Ovary (tissue), 7 donors: ENCODE measurements at regions not wholly inside any gene's neighbourhood (a gene's known extent, or its start where the extent isn't known, plus 50 kb on each side); places are given as distances from the start of the nearest gene placed in this dataset.

Experiments
- DNase-seq, 5 donors: peaks; one replicate each; pipeline ENCODE4 v3.0.0-alpha.2; 2019 to 2020
- H3K27ac ChIP-seq, 2 donors: fragments of 200-600 bp; one replicate each; pipeline versions ENCODE4 v1.5.1 to v1.8.0; 2019 to 2022
- H3K27me3 ChIP-seq: fragments of 200-600 bp; one replicate; pipeline ENCODE4 v1.8.0; 2022
- H3K36me3 ChIP-seq: fragments of 200-600 bp; sonication (generic); one replicate; pipeline ENCODE4 v1.5.1; 2019
- H3K4me1 ChIP-seq: one replicate; pipeline ENCODE4 v1.8.1; 2013; ENCODE audit warnings: mild to moderate bottlenecking, moderate library complexity; ENCODE audit not compliant: insufficient read depth
- H3K4me3 ChIP-seq: fragments of 200-600 bp; sonication (generic); one replicate; pipeline ENCODE4 v1.5.1; 2017
- H3K9me3 ChIP-seq, 2 donors: fragments of 200-600 bp in 1 of 2; sonication (generic) in 1 of 2; one replicate each; pipeline versions ENCODE4 v1.5.1 to v1.8.1; 2013 to 2019; ENCODE audit warnings: mild to moderate bottlenecking in 1 of 2, moderate library complexity in 1 of 2
- EP300 ChIP-seq: sonication (generic); formaldehyde crosslinking; IDR thresholded peaks from one replicate; pipeline ENCODE4 v1.6.1; 2017; ENCODE audit warnings: antibody characterized with exemption
- POLR2A ChIP-seq: fragments of 450-650 bp; IDR thresholded peaks from one replicate; pipeline ENCODE4 v1.6.1; 2017; ENCODE audit warnings: antibody characterized with exemption, mild to moderate bottlenecking, moderate library complexity
- WGBS, 3 donors: extraction: QIAGEN DNeasy Blood & Tissue Kit in 1 of 3; methylation state at CpG; one replicate each; pipeline versions ENCODE4 v1.1.5 to v1.1.7; 2013 to 2017; 5-methylcytosine and 5-hydroxymethylcytosine counted together
- intact Hi-C, 4 donors: fragments of 100-400 bp; cut with DNase I; formaldehyde crosslinking; loops; one replicate each; pipeline versions ENCODE4 v1.11.0 to v1.15.1; 2022 to 2023
- TF ChIP-seq, protein P1 (sequence below), 3 donors: fragments of 450-650 bp in 2 of 3; fragments of 200-600 bp in 1 of 3; IDR thresholded peaks; one replicate each; pipeline versions ENCODE4 v1.5.1 to v1.8.0; 2016 to 2022; ENCODE audit warnings: antibody characterized with exemption in 3 of 3, mild to moderate bottlenecking in 1 of 3
- donor health status: DM: no; HTN: no; CAD: no; lungs with moderate emphysema.
- donor health status: DM: no; HTN: no; CAD: no.
- donor health status: Bipolar disorder and iron deficiency.
- donor health status: DM: no; HTN: no; CAD: no.
- donor health status: DM: yes; HTN: yes; CAD: no.

- Histone ChIP-seq H3K27ac (no peak overlapping the region), H3K9me3 (no peaks in the 10 kb centered on the region), H3K36me3 (no peaks in the 10 kb centered on the region), H3K4me1 (no peaks in the 10 kb centered on the region), H3K27me3 (no peaks in the 10 kb centered on the region), H3K4me3 (no peak overlapping the region)
- intact Hi-C loops: no loop called here
- DNase-seq: no peak
- TF ChIP-seq POLR2A (no peak), EP300 (no peak)
- TF ChIP-seq, protein P1, sequence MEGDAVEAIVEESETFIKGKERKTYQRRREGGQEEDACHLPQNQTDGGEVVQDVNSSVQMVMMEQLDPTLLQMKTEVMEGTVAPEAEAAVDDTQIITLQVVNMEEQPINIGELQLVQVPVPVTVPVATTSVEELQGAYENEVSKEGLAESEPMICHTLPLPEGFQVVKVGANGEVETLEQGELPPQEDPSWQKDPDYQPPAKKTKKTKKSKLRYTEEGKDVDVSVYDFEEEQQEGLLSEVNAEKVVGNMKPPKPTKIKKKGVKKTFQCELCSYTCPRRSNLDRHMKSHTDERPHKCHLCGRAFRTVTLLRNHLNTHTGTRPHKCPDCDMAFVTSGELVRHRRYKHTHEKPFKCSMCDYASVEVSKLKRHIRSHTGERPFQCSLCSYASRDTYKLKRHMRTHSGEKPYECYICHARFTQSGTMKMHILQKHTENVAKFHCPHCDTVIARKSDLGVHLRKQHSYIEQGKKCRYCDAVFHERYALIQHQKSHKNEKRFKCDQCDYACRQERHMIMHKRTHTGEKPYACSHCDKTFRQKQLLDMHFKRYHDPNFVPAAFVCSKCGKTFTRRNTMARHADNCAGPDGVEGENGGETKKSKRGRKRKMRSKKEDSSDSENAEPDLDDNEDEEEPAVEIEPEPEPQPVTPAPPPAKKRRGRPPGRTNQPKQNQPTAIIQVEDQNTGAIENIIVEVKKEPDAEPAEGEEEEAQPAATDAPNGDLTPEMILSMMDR (IDR thresholded peaks at IDR 0.05): no peak
- WGBS, 3 donors: 90 to 93% (median 92%) methylated on average over 6 of the region's 6 CpGs
These were observed 258.3 kb downstream of the LPIN1 start for GRCh38 chr2:12004713-12005112.

- intact Hi-C loops: no loop called here
- Histone ChIP-seq H3K27me3 (no peaks in the 10 kb centered on the region), H3K27ac (no peak overlapping the region), H3K4me1 (no peaks in the 10 kb centered on the region), H3K9me3 (no peaks in the 10 kb centered on the region), H3K36me3 (no peaks in the 10 kb centered on the region), H3K4me3 (no peak overlapping the region)
- TF ChIP-seq POLR2A: no peak
- TF ChIP-seq EP300: no peak
- TF ChIP-seq, protein P1 (IDR thresholded peaks at IDR 0.05): no peak
- DNase-seq: peak in 2 of 5 donors; percentile 39
- 59 to 73% (median 61%) methylated on average over 8 of the region's 8 CpGs for WGBS, 3 donors
These were observed 259.7 kb downstream of the LPIN1 start for GRCh38 chr2:12005886-12006681.

DNA sequence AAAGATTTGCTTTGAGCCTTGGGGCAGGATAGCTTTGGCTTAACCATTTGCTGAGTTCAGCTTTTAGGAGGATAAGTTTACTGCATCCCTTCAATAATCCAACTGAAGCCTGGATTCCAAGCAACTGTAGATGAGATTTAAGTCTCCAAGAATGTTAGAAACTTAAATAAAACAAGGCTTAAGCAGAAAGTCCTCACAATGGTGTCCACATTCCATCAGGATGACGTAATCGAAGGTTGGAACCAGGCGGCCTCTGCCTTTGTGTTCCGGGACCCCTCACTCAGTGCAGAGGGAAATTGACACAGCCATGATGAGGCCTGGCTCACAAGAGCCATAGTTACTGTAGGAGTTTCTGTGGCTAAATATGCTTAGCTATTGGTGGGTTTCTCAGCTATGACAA, 260.4 kb downstream of the LPIN1 start:
- Histone ChIP-seq H3K27me3 (no peaks in the 10 kb centered on the region), H3K27ac (no peak overlapping the region), H3K9me3 (no peaks in the 10 kb centered on the region), H3K36me3 (no peaks in the 10 kb centered on the region), H3K4me3 (no peak overlapping the region), H3K4me1 (no peaks in the 10 kb centered on the region)
- intact Hi-C loops: no loop called here
- DNase-seq: no peak
- no peak for TF ChIP-seq EP300
- TF ChIP-seq, protein P1 (IDR thresholded peaks at IDR 0.05): no peak
- no peak for TF ChIP-seq POLR2A
- WGBS, 3 donors: 47 to 59% (median 55%) methylated on average over 4 of the region's 4 CpGs

GRCh38 chr2:12007282-12007681, 260.9 kb downstream of the LPIN1 start:
- H3K27me3 ChIP-seq: no peaks in the 10 kb centered on the region
- H3K27ac ChIP-seq: no peak overlapping the region
- no peak overlapping the region for H3K4me3 ChIP-seq
- DNase-seq: no peak
- WGBS, 3 donors: 93 to 97% (median 94%) methylated on average over 1 of the region's 1 CpG
- TF ChIP-seq, protein P1 (IDR thresholded peaks at IDR 0.05): no peak
- TF ChIP-seq EP300 (no peak), POLR2A (no peak)
- H3K9me3 ChIP-seq: no peaks in the 10 kb centered on the region
- intact Hi-C loops: no loop called here
- no peaks in the 10 kb centered on the region for H3K36me3 ChIP-seq
- H3K4me1 ChIP-seq: no peaks in the 10 kb centered on the region
